Effector memory CD4-positive, alpha-beta T cell (primary cell): ENCODE measurements at regions not wholly inside any gene's neighbourhood (a gene's known extent, or its start where the extent isn't known, plus 50 kb on each side); places are given as distances from the start of the nearest gene placed in this dataset.
"Not testable (repeated sequence)": the region's sequence is repeated elsewhere in the genome, so short reads cannot be mapped to it uniquely, and the experiment has no call there.

ENCODE experiments used
- DNase-seq, 3 donors: peaks; one replicate each; pipeline ENCODE4 v3.0.0-alpha.2; 2020
- H3K27ac ChIP-seq: 2 replicates; pipeline ENCODE4 v1.7.0; 2013; ENCODE audit warnings: mild to moderate bottlenecking, low read length, moderate library complexity; ENCODE audit not compliant: insufficient read depth, poor library complexity, severe bottlenecking
- H3K27me3 ChIP-seq: replicated peaks from 2 replicates; pipeline ENCODE4 v1.7.0; 2013; ENCODE audit warnings: mild to moderate bottlenecking, low read length; ENCODE audit not compliant: insufficient read depth, control insufficient read depth, poor library complexity, severe bottlenecking
- H3K36me3 ChIP-seq: 2 replicates; pipeline ENCODE4 v1.7.0; 2013; ENCODE audit warnings: mild to moderate bottlenecking, low read length, moderate library complexity; ENCODE audit not compliant: control insufficient read depth, insufficient read depth
- H3K4me1 ChIP-seq: 2 replicates; pipeline ENCODE4 v1.7.0; 2013; ENCODE audit warnings: low read length, mild to moderate bottlenecking; ENCODE audit not compliant: control insufficient read depth, insufficient read depth, poor library complexity, severe bottlenecking
- H3K4me3 ChIP-seq: 2 replicates; pipeline ENCODE4 v1.7.0; 2013; ENCODE audit warnings: low read length, low read depth, mild to moderate bottlenecking; ENCODE audit not compliant: insufficient read depth, poor library complexity, severe bottlenecking
- H3K9me3 ChIP-seq: 2 replicates; pipeline ENCODE4 v1.7.0; 2013; ENCODE audit warnings: mild to moderate bottlenecking, low read length, moderate library complexity; ENCODE audit not compliant: control insufficient read depth

DNA sequence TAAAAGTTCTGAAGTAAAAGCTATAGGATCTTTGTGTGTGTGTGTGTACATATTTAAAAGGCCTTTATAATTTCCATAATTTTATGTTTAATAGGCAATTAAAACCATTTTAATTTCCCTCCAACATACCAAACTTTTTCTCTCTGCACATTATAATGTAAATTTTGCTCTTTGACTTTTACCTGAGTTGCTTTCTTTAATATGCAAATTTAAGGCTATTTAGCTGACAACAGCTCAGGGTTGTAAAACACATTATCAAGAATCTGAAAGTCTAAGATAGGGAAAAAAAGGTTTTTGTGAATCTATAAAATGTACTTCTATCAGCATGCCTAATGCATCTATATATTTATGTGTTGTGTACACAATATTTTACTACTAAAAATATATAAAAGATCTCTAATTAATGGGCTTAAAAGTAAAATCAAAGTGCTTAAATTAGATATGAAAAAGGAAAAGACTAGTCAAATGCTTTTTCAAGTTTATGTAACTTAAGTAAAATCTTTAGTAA is 239.6 kb upstream of the RAI14 start:
- no peak for DNase-seq
- Histone ChIP-seq H3K4me1 (no peaks in the 10 kb centered on the region), H3K4me3 (no peak overlapping the region), H3K27me3 (peaks cover 3% of the 10 kb centered on the region), H3K9me3 (no peaks in the 10 kb centered on the region), H3K27ac (no peak overlapping the region), H3K36me3 (no peaks in the 10 kb centered on the region)

DNA sequence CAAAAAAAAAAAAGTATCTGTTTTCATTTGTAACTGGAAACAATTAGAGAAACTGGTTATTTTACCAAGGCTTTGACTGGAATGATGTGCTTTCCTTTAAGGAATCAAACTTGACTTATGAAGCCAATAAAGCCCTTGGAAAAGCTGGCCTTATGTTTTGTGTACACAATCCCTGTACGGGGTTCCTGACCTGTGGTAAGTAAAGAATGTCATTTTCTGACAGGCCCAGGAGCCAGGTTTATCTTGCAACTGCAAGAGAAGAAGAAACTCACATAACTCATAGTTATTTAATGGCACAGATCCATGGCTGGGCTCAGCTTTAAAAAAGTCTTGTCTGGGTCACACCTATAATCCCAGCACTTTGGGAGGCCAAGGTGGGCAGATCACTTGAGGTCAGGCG is 235.9 kb upstream of the RAI14 start:
- not testable (repeated sequence) for H3K27me3 ChIP-seq, H3K4me1 ChIP-seq, H3K4me3 ChIP-seq

DNA sequence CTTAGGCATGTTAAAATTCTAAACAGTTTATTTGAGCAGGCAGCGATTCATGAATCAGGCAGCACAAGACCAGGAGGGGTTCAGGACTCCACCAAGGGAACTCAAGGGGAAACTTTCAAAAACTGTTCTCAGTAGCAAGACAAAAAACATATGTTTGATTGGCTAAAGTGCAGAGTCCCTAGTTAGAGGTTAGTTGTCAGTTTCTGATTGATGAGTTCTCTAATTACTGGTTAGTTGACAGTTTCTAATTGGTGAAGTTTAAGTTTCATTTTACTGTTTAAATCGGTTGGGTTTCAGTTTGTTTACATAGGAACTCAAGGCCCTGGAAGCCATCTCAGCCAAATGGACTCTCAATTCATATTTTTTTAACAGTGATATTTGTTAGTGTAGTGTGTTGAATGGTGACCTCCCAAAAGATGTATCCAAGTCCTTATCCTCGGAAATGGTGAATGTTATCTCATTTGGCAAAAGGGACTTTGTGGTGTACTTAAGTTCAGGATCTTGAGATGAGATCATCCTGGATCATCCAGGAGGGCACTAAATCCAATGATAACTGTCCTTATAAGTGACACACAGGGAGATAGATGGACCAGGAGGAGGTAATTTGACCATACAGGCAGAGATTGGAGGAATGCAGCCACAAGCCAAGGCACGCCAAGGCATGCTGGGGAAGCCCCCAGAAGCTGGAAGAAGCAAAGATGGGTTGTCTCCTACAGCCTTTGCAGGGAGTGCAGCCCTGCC is 219.2 kb upstream of the RAI14 start:
- no peaks in the 10 kb centered on the region for H3K4me1 ChIP-seq
- no peak for DNase-seq
- no peaks in the 10 kb centered on the region for H3K36me3 ChIP-seq
- H3K4me3 ChIP-seq, result no peak overlapping the region
- no peaks in the 10 kb centered on the region for H3K9me3 ChIP-seq
- no peaks in the 10 kb centered on the region for H3K27me3 ChIP-seq
- no peak overlapping the region for H3K27ac ChIP-seq

More for the DNA sequence above, 235.9 kb upstream of the RAI14 start:
- H3K27ac ChIP-seq, H3K36me3 ChIP-seq, DNase-seq, H3K9me3 ChIP-seq: not testable (repeated sequence)

DNA sequence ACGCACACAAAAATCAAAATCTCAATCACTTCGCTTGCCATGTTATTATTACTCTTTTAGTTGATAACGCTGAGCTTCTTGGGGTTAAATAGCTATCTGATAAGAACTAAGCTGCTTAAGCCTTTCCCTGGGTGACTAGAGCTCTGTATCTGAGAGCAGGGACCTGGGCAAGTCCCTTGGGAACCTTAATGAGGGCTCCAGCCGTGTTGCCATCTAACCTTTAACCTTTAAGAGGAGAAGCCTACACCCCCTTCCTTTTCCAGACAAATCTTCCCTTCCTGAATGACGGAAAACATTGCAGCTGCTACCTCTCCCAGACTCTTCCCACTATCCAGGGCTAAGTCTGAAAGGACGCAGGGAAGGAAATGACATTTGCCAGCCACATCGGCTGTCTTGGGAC is 216.5 kb upstream of the RAI14 start:
- Histone ChIP-seq H3K9me3 (no peaks in the 10 kb centered on the region), H3K27ac (no peak overlapping the region), H3K36me3 (no peaks in the 10 kb centered on the region), H3K27me3 (no peaks in the 10 kb centered on the region), H3K4me3 (no peak overlapping the region), H3K4me1 (no peaks in the 10 kb centered on the region)
- DNase-seq, result no peak

DNA sequence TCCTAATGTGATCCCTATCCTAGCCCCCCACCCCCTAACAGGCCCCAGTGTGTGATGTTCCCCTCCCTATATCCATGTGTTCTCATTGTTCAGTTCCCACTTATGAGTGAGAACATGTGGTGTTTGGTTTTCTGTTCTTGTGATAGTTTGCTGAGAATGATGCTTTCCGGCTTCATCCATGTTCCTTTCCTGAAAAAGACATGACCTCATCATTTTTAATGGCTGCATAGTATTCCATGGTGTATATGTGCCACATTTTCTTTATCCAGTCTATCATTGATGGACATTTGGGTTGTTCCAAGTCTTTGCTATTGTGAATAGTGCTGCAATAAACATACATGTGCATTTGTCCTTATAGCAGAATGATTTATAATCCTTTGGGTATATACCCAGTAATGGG is 214.4 kb upstream of the RAI14 start:
- H3K27ac ChIP-seq, DNase-seq, H3K4me3 ChIP-seq, H3K36me3 ChIP-seq, H3K4me1 ChIP-seq, H3K27me3 ChIP-seq, H3K9me3 ChIP-seq: not testable (repeated sequence)

DNA sequence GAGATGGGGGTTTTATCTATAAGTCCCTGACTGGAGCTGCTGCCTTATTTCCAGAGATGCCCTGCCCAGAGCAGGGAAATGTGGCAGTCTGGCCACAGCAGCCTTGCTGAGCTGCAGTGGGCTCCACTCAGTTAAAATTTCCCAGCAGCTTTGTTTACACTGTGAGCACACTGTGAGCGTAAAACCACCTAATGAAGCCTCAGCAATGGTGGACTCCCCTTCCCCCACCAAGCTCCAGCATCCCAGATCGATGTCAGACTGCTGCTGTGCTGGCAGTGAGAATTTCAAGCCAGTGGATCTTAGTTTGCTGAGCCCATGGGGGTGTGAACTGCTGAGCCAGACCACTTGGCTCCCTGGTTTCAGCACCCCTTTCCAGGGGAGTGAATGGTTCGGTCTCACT is 208.7 kb upstream of the RAI14 start:
- no peak overlapping the region for H3K4me3 ChIP-seq
- no peaks in the 10 kb centered on the region for H3K4me1 ChIP-seq
- H3K9me3 ChIP-seq, result no peaks in the 10 kb centered on the region
- no peaks in the 10 kb centered on the region for H3K36me3 ChIP-seq
- DNase-seq, result no peak
- no peaks in the 10 kb centered on the region for H3K27me3 ChIP-seq
- H3K27ac ChIP-seq, result no peak overlapping the region

DNA sequence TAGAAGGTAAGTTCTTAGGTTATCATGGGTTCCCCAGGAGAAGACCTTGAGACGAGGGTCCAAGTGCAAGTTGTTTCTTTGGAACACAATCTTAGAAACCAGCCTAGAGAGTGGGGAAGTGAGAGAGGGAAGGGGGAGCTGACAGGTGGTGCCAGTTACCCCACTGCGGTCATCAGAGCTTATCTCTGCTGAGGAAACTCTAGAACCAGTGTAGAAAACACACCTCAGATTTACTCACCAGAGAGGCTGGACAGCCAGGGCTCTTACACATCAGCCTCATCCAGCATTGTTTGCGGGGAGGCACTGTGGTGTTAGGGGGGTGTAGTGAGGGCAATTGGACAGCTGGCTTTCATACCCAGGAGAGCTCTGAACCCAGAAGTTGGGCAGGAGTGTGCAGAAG is 206.5 kb upstream of the RAI14 start:
- Histone ChIP-seq H3K27me3 (no peaks in the 10 kb centered on the region), H3K9me3 (no peaks in the 10 kb centered on the region), H3K27ac (no peak overlapping the region), H3K36me3 (no peaks in the 10 kb centered on the region), H3K4me1 (no peaks in the 10 kb centered on the region), H3K4me3 (no peak overlapping the region)
- no peak for DNase-seq

DNA sequence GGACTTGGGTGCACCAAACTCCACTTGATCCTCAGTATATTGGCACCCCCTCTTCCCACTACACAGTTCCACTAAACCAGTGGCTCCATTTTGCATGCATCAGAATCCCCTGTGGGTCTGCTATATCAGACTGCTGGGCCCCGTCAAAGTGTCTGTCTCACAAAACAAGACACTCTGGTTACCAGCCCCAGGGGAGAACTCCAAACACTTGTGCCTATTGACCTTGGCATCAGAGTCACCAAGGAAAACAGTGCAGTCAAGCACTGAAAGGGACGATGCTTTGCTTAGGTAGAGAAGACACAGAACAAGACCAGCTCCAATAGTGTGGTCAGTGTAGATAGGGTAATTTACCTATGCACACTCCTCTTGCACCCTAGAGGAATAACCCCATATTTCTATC is 205.8 kb upstream of the RAI14 start:
- no peak for DNase-seq
- no peak overlapping the region for H3K4me3 ChIP-seq

DNA sequence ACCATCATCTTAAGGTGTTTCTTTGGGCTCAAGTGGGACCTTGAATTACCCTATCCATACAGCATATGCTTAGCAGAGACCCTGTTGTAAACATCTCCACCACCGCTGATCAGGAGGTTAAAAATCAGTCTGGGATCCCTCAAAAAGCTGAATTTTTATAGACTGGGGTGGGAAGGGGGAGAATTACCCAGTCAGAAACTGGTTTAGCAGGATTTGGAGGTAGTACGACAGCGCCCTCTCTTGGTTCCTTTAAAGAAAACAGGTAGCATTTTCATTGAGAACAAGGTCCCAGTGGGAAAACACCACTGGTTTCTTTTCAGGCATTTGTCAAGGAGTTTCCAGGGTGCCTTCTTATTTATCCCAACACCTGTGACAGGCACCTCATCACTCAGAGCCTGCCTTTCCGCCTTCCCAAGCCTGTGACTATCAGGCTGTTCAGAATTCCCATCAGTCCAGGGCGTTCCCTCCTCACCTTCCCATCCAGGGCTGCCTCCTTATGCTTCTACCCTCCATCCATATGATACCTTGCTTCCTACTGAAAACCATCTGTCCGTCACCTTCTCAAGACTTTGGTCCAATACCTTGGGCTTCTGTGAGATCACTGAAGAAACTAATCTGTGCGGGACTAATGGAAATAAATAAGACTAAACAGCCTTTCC is 203.8 kb upstream of the RAI14 start:
- Histone ChIP-seq H3K4me3 (no peak overlapping the region), H3K9me3 (no peaks in the 10 kb centered on the region), H3K4me1 (no peaks in the 10 kb centered on the region), H3K36me3 (no peaks in the 10 kb centered on the region), H3K27me3 (no peaks in the 10 kb centered on the region), H3K27ac (no peak overlapping the region)
- no peak for DNase-seq

More for the DNA sequence above, 205.8 kb upstream of the RAI14 start:
- Histone ChIP-seq H3K27me3 (no peaks in the 10 kb centered on the region), H3K27ac (no peak overlapping the region), H3K36me3 (no peaks in the 10 kb centered on the region), H3K4me1 (no peaks in the 10 kb centered on the region), H3K9me3 (no peaks in the 10 kb centered on the region)

DNA sequence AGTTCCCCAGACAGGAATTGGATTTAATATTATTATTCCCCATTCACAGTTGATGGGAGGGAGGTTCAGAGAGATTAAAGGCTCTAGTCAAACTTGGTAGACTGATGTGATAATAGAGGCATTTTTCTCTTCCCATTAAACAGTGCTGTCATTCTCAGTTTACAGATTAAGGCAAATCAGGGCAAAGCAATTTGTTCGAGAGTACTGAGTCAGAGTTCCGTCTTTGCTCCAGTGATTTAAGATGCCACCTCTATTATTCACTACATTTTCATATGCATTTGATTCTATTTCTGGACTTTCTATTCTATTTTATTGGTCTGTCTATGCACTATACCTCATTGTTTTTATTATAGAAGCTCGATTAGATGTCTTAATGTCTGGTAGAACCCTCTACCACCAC is 201.0 kb upstream of the RAI14 start:
- Histone ChIP-seq H3K4me1 (no peaks in the 10 kb centered on the region), H3K9me3 (no peaks in the 10 kb centered on the region), H3K27me3 (no peaks in the 10 kb centered on the region), H3K4me3 (no peak overlapping the region), H3K36me3 (no peaks in the 10 kb centered on the region), H3K27ac (no peak overlapping the region)
- no peak for DNase-seq
